ENCODE measurements at regions not wholly inside any gene's neighbourhood (a gene's known extent, or its start where the extent isn't known, plus 50 kb on each side); places are given as distances from the start of the nearest gene placed in this dataset.
A peak's percentile ranks its signal among the peaks of the same experiment; 100 is the strongest.
"Not testable (repeated sequence)": the region's sequence is repeated elsewhere in the genome, so short reads cannot be mapped to it uniquely, and the experiment has no call there.

GRCh38 chr2:142478206-142478605, 347.4 kb upstream of the LRP1B start:
- no peak for DNase-seq (ENCODE audit: low spot score)

GRCh38 chr2:142472382-142472781, 341.6 kb upstream of the LRP1B start:
- DNase-seq (ENCODE audit: low spot score), result peak; percentile 3

- no peak for DNase-seq (ENCODE audit: low spot score)
Measured at GRCh38 chr2:142467321-142467720, 336.5 kb upstream of the LRP1B start.

- no peak for DNase-seq (ENCODE audit: low spot score)
Measured at GRCh38 chr2:142463047-142463446, 332.2 kb upstream of the LRP1B start.

GRCh38 chr2:142462306-142462705, 331.5 kb upstream of the LRP1B start:
- no peak for DNase-seq (ENCODE audit: low spot score)

- DNase-seq (ENCODE audit: low spot score), result no peak
Measured at GRCh38 chr2:142445551-142446072, 314.8 kb upstream of the LRP1B start.

- no peak for DNase-seq (ENCODE audit: low spot score)
Measured at GRCh38 chr2:142445023-142445422, 314.2 kb upstream of the LRP1B start.

- DNase-seq (ENCODE audit: low spot score), result no peak
Measured at GRCh38 chr2:142435847-142436246, 305.0 kb upstream of the LRP1B start.

- DNase-seq (ENCODE audit: low spot score), result no peak
Measured at GRCh38 chr2:142426064-142426463, 295.2 kb upstream of the LRP1B start.

- DNase-seq (ENCODE audit: low spot score), result no peak
Measured at GRCh38 chr2:142425551-142425950, 294.7 kb upstream of the LRP1B start.

GRCh38 chr2:142423603-142424002, 292.8 kb upstream of the LRP1B start:
- no peak for DNase-seq (ENCODE audit: low spot score)

GRCh38 chr2:142422769-142423168, 292.0 kb upstream of the LRP1B start:
- no peak for DNase-seq (ENCODE audit: low spot score)

- DNase-seq (ENCODE audit: low spot score), result no peak
Measured at GRCh38 chr2:142422041-142422440, 291.2 kb upstream of the LRP1B start.

GRCh38 chr2:142418699-142419098, 287.9 kb upstream of the LRP1B start:
- DNase-seq (ENCODE audit: low spot score), result not testable (repeated sequence)

- no peak for DNase-seq (ENCODE audit: low spot score)
Measured at GRCh38 chr2:142416996-142417395, 286.2 kb upstream of the LRP1B start.

GRCh38 chr2:142415461-142415860, 284.6 kb upstream of the LRP1B start:
- no peak for DNase-seq (ENCODE audit: low spot score)

- DNase-seq (ENCODE audit: low spot score), result no peak
Measured at GRCh38 chr2:142398212-142398611, 267.4 kb upstream of the LRP1B start.

GRCh38 chr2:142395291-142395690, 264.5 kb upstream of the LRP1B start:
- no peak for DNase-seq (ENCODE audit: low spot score)

GRCh38 chr2:142380372-142380771, 249.6 kb upstream of the LRP1B start:
- DNase-seq (ENCODE audit: low spot score), result no peak

- not testable (repeated sequence) for DNase-seq (ENCODE audit: low spot score)
Measured at GRCh38 chr2:142362069-142362468, 231.3 kb upstream of the LRP1B start.

GRCh38 chr2:142347751-142348150, 216.9 kb upstream of the LRP1B start:
- DNase-seq (ENCODE audit: low spot score), result no peak

GRCh38 chr2:142339261-142339660, 208.4 kb upstream of the LRP1B start:
- DNase-seq (ENCODE audit: low spot score), result no peak

GRCh38 chr2:142332196-142332595, 201.4 kb upstream of the LRP1B start:
- no peak for DNase-seq (ENCODE audit: low spot score)

GRCh38 chr2:142330458-142330857, 199.6 kb upstream of the LRP1B start:
- DNase-seq (ENCODE audit: low spot score), result no peak

GRCh38 chr2:142325870-142326269, 195.1 kb upstream of the LRP1B start:
- no peak for DNase-seq (ENCODE audit: low spot score)

Measured in HuH-7.5 (cell line).